SK-N-SH treated with all-trans-retinoic acid at 6 μM for 48 hours (cell line): ENCODE measurements at regions not wholly inside any gene's neighbourhood (a gene's known extent, or its start where the extent isn't known, plus 50 kb on each side); places are given as distances from the start of the nearest gene placed in this dataset.

Experiments
- ARNTL ChIP-seq: fragments of 450-650 bp; formaldehyde crosslinking; IDR thresholded peaks from 2 replicates; pipeline ENCODE4 v1.5.0; 2020; ENCODE audit warnings: low read depth, mild to moderate bottlenecking, moderate library complexity, borderline replicate concordance
- CREB5 ChIP-seq: fragments of 250-450 bp; sonication (Bioruptor Pico); IDR thresholded peaks from 2 replicates; pipeline ENCODE4 v1.5.1; 2020; ENCODE audit warnings: low read depth, mild to moderate bottlenecking, moderate library complexity
- CSDC2 ChIP-seq: fragments of 250-450 bp; sonication (Bioruptor Pico); IDR thresholded peaks from 2 replicates; pipeline ENCODE4 v1.5.0; 2020; ENCODE audit warnings: mild to moderate bottlenecking, moderate library complexity
- ESRRG ChIP-seq: fragments of 250-450 bp; sonication (Bioruptor Pico); IDR thresholded peaks from 2 replicates; pipeline ENCODE4 v1.6.1; 2021; ENCODE audit warnings: mild to moderate bottlenecking
- OSR1 ChIP-seq: fragments of 250-450 bp; sonication (Bioruptor Pico); IDR thresholded peaks from 2 replicates; pipeline ENCODE4 v1.8.0; 2022; ENCODE audit warnings: moderate library complexity, mild to moderate bottlenecking, inconsistent platforms
- SNAI2 ChIP-seq: fragments of 250-450 bp; sonication (Bioruptor Pico); IDR thresholded peaks from 2 replicates; pipeline ENCODE4 v1.5.0; 2020; ENCODE audit warnings: mild to moderate bottlenecking, moderate library complexity
- TCF4 ChIP-seq: fragments of 250-450 bp; sonication (Bioruptor Pico); IDR thresholded peaks from 2 replicates; pipeline ENCODE4 v1.8.0; 2021; ENCODE audit warnings: mild to moderate bottlenecking, moderate library complexity, borderline replicate concordance
- ZFP3 ChIP-seq: fragments of 250-450 bp; sonication (Bioruptor Pico); IDR thresholded peaks from 2 replicates; pipeline ENCODE4 v1.5.0; 2020; ENCODE audit warnings: mild to moderate bottlenecking, moderate library complexity
- ZNF70 ChIP-seq: fragments of 450-650 bp; formaldehyde crosslinking; IDR thresholded peaks from 2 replicates; pipeline ENCODE4 v1.5.0; 2020; ENCODE audit warnings: mild to moderate bottlenecking, moderate library complexity
- ZNF8 ChIP-seq: fragments of 450-650 bp; formaldehyde crosslinking; IDR thresholded peaks from 2 replicates; pipeline ENCODE4 v1.5.0; 2020; ENCODE audit warnings: mild to moderate bottlenecking, moderate library complexity
- TF ChIP-seq, protein P1 (sequence below): fragments of 250-450 bp; sonication (Bioruptor Pico); IDR thresholded peaks from 2 replicates; pipeline ENCODE4 v1.8.0; 2021; ENCODE audit warnings: low read depth, mild to moderate bottlenecking, moderate library complexity, borderline replicate concordance
- TF ChIP-seq, protein P2 (sequence below): fragments of 250-450 bp; sonication (Bioruptor Pico); IDR thresholded peaks from 2 replicates; pipeline ENCODE4 v1.8.0; 2020; ENCODE audit warnings: mild to moderate bottlenecking, moderate library complexity, borderline replicate concordance
- TF ChIP-seq, protein P3 (sequence below): fragments of 250-450 bp; sonication (Bioruptor Pico); IDR thresholded peaks from 2 replicates; pipeline ENCODE4 v1.5.0; 2020; ENCODE audit warnings: mild to moderate bottlenecking, moderate library complexity

DNA sequence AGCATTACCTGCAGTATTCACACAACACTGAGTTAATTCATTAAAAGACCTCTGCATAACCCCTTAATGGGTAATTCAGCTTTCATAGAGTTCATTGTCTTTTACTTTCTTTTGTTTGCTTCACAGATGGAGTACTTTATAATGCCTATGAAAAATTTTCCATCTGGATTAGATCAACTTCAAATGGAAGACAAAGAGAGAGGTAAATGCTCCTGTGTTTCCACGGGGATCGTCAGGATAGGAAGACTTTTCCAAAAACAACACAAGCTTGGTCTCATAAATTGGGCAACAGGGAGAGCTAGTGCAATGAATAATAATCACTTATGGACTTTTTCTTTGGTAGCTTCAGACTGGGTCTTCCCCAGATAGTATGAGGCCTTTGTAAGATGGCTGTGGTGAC lies 100.7 kb downstream of the ICOS start:
- no peak for TF ChIP-seq CSDC2
- no peak for TF ChIP-seq CREB5 (CRISPR knock-in tag)
- TF ChIP-seq, protein P1, sequence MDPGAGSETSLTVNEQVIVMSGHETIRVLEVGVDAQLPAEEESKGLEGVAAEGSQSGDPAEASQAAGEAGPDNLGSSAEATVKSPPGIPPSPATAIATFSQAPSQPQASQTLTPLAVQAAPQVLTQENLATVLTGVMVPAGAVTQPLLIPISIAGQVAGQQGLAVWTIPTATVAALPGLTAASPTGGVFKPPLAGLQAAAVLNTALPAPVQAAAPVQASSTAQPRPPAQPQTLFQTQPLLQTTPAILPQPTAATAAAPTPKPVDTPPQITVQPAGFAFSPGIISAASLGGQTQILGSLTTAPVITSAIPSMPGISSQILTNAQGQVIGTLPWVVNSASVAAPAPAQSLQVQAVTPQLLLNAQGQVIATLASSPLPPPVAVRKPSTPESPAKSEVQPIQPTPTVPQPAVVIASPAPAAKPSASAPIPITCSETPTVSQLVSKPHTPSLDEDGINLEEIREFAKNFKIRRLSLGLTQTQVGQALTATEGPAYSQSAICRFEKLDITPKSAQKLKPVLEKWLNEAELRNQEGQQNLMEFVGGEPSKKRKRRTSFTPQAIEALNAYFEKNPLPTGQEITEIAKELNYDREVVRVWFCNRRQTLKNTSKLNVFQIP, result no peak
- no peak for TF ChIP-seq OSR1 (CRISPR knock-in tag)
- no peak for TF ChIP-seq ARNTL
- TF ChIP-seq ESRRG (CRISPR knock-in tag), result no peak
- no peak for TF ChIP-seq TCF4 (CRISPR knock-in tag)
- TF ChIP-seq SNAI2 (CRISPR knock-in tag), result no peak
- no peak for TF ChIP-seq ZNF70 (CRISPR knock-in tag)
- no peak for TF ChIP-seq ZFP3 (CRISPR knock-in tag)
- TF ChIP-seq, protein P2, sequence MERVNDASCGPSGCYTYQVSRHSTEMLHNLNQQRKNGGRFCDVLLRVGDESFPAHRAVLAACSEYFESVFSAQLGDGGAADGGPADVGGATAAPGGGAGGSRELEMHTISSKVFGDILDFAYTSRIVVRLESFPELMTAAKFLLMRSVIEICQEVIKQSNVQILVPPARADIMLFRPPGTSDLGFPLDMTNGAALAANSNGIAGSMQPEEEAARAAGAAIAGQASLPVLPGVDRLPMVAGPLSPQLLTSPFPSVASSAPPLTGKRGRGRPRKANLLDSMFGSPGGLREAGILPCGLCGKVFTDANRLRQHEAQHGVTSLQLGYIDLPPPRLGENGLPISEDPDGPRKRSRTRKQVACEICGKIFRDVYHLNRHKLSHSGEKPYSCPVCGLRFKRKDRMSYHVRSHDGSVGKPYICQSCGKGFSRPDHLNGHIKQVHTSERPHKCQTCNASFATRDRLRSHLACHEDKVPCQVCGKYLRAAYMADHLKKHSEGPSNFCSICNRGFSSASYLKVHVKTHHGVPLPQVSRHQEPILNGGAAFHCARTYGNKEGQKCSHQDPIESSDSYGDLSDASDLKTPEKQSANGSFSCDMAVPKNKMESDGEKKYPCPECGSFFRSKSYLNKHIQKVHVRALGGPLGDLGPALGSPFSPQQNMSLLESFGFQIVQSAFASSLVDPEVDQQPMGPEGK (CRISPR knock-in tag), result no peak
- no peak for TF ChIP-seq ZNF8
- TF ChIP-seq, protein P3, sequence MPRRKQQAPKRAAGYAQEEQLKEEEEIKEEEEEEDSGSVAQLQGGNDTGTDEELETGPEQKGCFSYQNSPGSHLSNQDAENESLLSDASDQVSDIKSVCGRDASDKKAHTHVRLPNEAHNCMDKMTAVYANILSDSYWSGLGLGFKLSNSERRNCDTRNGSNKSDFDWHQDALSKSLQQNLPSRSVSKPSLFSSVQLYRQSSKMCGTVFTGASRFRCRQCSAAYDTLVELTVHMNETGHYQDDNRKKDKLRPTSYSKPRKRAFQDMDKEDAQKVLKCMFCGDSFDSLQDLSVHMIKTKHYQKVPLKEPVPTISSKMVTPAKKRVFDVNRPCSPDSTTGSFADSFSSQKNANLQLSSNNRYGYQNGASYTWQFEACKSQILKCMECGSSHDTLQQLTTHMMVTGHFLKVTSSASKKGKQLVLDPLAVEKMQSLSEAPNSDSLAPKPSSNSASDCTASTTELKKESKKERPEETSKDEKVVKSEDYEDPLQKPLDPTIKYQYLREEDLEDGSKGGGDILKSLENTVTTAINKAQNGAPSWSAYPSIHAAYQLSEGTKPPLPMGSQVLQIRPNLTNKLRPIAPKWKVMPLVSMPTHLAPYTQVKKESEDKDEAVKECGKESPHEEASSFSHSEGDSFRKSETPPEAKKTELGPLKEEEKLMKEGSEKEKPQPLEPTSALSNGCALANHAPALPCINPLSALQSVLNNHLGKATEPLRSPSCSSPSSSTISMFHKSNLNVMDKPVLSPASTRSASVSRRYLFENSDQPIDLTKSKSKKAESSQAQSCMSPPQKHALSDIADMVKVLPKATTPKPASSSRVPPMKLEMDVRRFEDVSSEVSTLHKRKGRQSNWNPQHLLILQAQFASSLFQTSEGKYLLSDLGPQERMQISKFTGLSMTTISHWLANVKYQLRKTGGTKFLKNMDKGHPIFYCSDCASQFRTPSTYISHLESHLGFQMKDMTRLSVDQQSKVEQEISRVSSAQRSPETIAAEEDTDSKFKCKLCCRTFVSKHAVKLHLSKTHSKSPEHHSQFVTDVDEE (CRISPR knock-in tag), result no peak
